GM18505 (cell line): ENCODE measurements at regions not wholly inside any gene's neighbourhood (a gene's known extent, or its start where the extent isn't known, plus 50 kb on each side); places are given as distances from the start of the nearest gene placed in this dataset.

Experiments used
- ATAC-seq: cut with Tn5 transposase; IDR thresholded peaks from one replicate; pipeline ENCODE4 v1.9.1; 2021; ENCODE audit not compliant: unreplicated experiment
- POLR2A ChIP-seq: IDR thresholded peaks from 4 replicates; pipeline ENCODE4 v1.6.1; 2011; ENCODE audit warnings: borderline replicate concordance; ENCODE audit not compliant: insufficient read depth, insufficient read length; ENCODE audit errors: extremely low read depth

DNA sequence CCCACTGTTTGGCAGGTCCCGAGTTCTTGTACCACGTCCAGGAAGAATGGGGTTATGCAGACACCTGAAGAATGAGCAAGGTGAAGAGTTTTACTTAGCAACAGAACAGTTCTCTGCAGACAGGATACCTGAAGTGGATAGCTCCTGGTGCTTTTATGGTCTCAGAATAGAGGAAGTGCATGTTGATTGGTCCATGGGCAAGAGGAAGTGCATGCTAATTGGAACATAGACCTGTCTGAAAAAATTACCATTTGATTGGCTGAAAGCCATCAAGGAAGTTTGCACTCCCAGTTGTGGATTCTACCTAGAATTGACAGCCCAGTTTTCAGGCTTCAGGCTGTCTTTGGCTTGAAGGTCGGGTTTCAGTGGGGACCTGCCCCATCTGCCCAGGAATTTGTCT lies 887.5 kb downstream of the FAT4 start:
- no peak for TF ChIP-seq POLR2A

DNA sequence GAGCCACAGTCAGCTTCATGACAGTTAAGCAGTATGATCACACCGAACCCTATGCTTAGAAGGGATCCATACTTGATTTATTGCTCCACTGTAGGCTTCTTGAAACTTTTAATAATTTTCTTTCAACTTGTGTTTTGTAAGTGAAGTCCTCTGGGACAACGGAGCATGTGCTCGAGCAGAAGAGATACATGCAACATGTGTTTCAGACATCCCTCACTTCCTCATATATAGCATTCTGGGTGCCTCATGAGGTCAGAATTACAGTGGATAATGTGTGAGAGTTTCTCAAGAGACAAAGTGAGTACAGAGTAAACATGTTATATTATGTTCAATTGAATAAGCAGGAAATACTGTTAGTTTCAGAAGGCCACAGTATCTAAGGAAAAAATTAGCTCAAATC lies 893.2 kb downstream of the FAT4 start:
- ATAC-seq, result no peak
- no peak for TF ChIP-seq POLR2A

More for the DNA sequence above, 887.5 kb downstream of the FAT4 start:
- ATAC-seq, result no peak

- no peak for ATAC-seq
- no peak for TF ChIP-seq POLR2A
These were observed 894.4 kb downstream of the FAT4 start for GRCh38 chr4:126209147-126209546.

DNA sequence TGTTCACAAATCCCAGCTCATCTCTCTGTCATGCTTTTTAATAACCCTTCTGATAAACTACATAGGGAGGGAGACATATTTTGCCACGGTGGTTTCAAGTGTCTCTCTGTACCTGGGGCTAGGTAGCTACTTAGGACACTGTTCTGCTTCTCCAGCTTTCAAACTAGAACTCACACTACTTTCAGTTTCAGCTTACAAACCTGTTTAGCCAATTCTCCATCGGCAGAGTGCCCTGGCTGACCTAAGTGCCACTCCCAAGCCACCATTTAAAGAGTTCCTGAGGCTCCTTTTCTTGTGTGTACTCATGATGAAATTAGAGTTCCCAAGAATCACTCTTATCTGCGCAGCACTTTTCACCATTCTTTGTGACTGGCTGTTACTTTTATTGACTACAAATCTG lies 899.2 kb downstream of the FAT4 start:
- ATAC-seq, result no peak
- no peak for TF ChIP-seq POLR2A

DNA sequence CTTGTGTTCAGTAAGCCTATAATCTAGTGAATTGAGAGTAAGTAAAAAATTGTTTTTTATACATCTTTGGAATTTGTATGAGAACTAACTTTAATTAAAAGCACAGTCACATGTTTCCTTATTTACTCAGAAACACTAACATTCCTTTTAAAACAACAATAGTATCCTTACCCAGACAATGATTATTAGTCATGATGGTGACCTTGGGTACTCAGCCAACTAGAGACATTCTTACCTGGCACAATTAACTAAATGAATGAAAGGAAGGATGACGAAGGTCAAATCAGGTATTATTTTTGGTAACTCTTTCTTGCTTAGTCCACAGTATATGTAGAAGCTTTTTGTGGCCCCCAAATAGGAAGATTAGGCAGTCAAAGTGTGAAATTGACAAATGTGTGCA lies 901.0 kb downstream of the FAT4 start:
- no peak for TF ChIP-seq POLR2A

DNA sequence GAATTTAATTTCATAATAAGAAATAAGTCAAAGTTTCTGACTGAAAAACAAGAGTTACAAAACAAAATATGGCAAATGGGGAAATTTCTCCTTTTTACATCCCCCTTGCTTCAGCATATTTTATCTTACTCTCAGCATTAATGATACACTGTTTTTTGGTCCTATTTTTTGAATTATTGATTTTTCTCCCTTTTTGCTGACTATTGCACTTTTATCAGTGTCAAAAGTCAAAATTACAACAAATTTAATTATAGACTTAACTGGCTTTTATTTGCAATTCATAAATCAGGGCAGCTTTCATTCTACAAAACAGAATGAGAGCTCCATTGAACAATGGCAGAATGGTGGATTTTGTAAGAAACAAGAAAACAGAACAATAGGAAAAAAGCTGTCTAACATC lies 901.9 kb downstream of the FAT4 start:
- no peak for TF ChIP-seq POLR2A
- no peak for ATAC-seq

More for the DNA sequence above, 901.0 kb downstream of the FAT4 start:
- no peak for ATAC-seq

DNA sequence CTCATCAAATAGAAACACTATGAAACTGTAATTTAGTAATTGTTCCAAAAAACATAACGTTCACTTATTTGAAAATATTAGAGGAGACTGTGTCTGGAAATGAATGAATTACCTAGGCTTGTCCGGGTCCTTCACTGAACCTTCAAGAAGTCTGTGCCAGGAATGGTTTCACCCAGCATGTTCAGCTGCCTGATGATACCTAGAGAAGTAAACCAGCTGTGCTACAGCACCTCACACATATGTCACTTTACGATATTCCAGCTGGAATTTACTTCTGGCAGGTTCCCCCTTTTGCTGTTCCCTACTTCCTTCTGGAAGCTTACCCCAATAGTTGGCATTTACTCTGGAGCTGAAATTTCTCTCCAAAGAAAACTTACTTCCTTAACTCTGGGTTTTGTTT lies 906.5 kb downstream of the FAT4 start:
- no peak for ATAC-seq
- no peak for TF ChIP-seq POLR2A

- no peak for TF ChIP-seq POLR2A
- no peak for ATAC-seq
These were observed 907.1 kb downstream of the FAT4 start for GRCh38 chr4:126221717-126222340.

DNA sequence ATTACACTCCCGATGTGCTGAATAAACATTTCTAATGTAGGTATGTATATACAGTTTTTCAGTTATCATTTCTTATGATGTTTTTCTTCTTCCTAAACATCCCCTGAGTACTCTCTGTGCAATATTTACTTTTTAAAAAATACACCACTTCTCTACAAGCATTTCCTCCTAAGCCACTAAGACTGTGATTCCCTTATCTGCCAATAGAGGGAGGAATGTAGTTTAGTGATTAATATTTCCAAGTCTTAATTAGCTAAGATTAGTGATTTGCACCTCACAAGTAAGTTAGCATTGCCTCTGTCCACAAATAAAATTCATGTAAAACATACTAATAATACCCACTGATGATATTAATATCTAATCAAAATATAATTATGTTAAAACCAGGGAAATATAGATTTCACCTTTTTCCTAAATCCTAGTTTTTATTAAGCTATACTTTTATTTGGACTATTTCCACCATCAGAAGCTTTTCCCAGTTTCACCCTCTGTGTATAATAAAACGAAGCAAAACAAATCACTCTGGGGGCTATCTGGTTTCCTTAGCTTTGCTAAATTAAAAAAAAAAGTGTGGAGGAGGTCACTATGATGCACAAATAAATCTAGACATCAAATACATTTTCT lies 909.1 kb downstream of the FAT4 start:
- no peak for ATAC-seq
- TF ChIP-seq POLR2A, result no peak

DNA sequence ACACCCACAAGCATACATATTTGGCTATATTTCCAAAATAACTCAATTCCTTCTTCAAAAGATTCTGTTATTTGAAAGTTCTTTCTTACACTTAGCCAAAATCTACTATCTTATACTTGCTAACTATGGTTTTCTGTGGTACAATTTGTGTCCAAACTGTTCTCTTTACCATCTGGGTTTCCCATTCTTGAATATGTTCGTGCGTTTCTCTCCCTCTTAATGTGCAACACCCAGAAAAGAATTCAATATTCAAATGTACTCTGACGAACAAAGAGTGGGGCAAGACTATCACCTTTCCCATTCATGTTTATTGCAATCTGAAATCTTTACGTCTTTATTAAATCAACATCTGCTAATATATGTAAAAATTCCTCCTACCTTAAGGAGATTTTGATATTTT lies 912.7 kb downstream of the FAT4 start:
- ATAC-seq, result no peak
- no peak for TF ChIP-seq POLR2A

GRCh38 chr4:126230269-126230668 lies 915.5 kb downstream of the FAT4 start:
- TF ChIP-seq POLR2A, result no peak
- no peak for ATAC-seq

DNA sequence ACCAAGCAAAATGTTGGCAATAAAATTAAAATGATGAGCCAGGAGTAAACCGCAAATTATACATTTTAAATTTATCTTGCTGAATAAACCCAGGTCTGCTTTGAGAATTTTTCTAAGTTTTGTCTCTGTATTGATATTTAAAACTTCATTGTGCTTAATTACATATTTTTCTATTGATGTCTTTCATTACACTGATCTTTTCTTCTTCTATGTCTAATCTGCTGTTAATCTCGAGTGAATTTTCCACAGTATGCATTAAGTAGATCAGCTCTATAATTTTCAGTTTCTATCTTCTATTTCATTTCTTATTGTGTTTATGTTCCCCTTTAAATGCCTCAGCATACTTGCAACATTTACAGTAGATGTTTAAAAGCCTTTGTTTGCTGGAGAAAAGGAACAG lies 918.7 kb downstream of the FAT4 start:
- no peak for ATAC-seq
- no peak for TF ChIP-seq POLR2A

DNA sequence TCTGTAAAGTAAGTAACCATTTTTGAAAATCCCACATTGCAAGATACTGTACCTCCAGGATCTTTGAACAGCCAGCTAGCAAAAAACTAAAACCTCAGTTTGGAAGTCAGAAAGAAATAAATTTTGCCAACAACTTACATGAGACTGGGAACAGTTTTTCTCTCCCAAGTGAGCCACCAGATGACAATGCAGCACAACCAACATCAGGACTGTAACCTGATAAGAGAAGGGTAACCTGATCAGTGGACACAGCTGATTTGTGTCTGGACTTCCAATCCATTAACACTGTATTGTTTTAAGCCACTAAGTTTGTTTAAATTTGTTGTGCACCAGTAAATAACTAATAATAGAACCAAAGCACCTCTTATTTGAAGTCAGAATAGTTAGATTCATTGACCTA lies 923.3 kb downstream of the FAT4 start:
- no peak for TF ChIP-seq POLR2A
- ATAC-seq, result no peak

DNA sequence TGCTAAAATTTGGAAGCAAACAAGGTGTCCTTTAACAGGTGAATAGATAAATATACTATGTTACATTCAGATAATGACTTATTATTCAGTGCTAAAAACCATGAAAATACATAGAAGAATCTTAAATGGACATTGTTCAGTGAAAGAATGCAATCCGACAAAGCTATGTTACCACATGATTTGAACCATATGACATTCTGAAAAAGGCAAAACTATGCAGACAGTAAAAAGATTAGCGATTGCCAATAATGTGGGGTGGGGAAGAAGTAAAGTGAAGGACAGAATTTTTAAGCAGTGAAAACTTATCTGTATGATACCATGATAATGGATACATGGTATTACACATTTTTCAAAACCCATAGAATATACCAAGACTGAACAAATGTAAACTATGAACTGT lies 926.9 kb downstream of the FAT4 start:
- ATAC-seq, result no peak
- no peak for TF ChIP-seq POLR2A
